ENCODE measurements at regions not wholly inside any gene's neighbourhood (a gene's known extent, or its start where the extent isn't known, plus 50 kb on each side); places are given as distances from the start of the nearest gene placed in this dataset.

- H3K27me3 ChIP-seq: no peaks in the 10 kb centered on the region
- H3K4me1 ChIP-seq: no peaks in the 10 kb centered on the region
- DNase-seq: no peak
- no peaks in the 10 kb centered on the region for H3K36me3 ChIP-seq
- no peak overlapping the region for H3K4me3 ChIP-seq
- no peaks in the 10 kb centered on the region for H3K9me3 ChIP-seq
- intact Hi-C loops (cut with DNase I): no loop called here
- H3K9ac ChIP-seq (ENCODE audit: low read depth in 2 of 2, low read length in 2 of 2): no peak overlapping the region
- H3K27ac ChIP-seq: no peak overlapping the region
- no peak for TF ChIP-seq CTCF (IDR thresholded peaks at IDR 0.05)
Observed at GRCh38 chr3:106737265-106737664, 640.0 kb upstream of the CCDC54 start.

- Histone ChIP-seq H3K4me3 (no peak overlapping the region), H3K9ac (ENCODE audit: low read depth in 2 of 2, low read length in 2 of 2) (no peak overlapping the region), H3K36me3 (no peaks in the 10 kb centered on the region), H3K27me3 (no peaks in the 10 kb centered on the region), H3K4me1 (no peaks in the 10 kb centered on the region), H3K9me3 (no peaks in the 10 kb centered on the region), H3K27ac (no peak overlapping the region)
- DNase-seq: no peak
- no peak for TF ChIP-seq CTCF (IDR thresholded peaks at IDR 0.05)
- intact Hi-C loops (cut with DNase I): no loop called here
Observed at GRCh38 chr3:106740116-106740515, 637.1 kb upstream of the CCDC54 start.

- Histone ChIP-seq H3K27ac (no peak overlapping the region), H3K4me1 (no peaks in the 10 kb centered on the region), H3K4me3 (no peak overlapping the region), H3K27me3 (no peaks in the 10 kb centered on the region), H3K36me3 (no peaks in the 10 kb centered on the region), H3K9me3 (no peaks in the 10 kb centered on the region), H3K9ac (ENCODE audit: low read depth in 2 of 2, low read length in 2 of 2) (no peak overlapping the region)
- no peak for DNase-seq
- intact Hi-C loops (cut with DNase I): no loop called here
- no peak for TF ChIP-seq CTCF (IDR thresholded peaks at IDR 0.05)
Observed at GRCh38 chr3:106745344-106746168, 631.7 kb upstream of the CCDC54 start.

- no peak overlapping the region for H3K9ac ChIP-seq (ENCODE audit: low read depth in 2 of 2, low read length in 2 of 2)
- H3K36me3 ChIP-seq: no peaks in the 10 kb centered on the region
- H3K27ac ChIP-seq: no peak overlapping the region
- intact Hi-C loops (cut with DNase I): no loop called here
- DNase-seq: no peak
- no peak overlapping the region for H3K4me3 ChIP-seq
- no peaks in the 10 kb centered on the region for H3K4me1 ChIP-seq
- no peaks in the 10 kb centered on the region for H3K27me3 ChIP-seq
- TF ChIP-seq CTCF (IDR thresholded peaks at IDR 0.05): no peak
- H3K9me3 ChIP-seq: no peaks in the 10 kb centered on the region
Observed at GRCh38 chr3:106746286-106746685, 631.0 kb upstream of the CCDC54 start.

GRCh38 chr3:106748472-106749262, 628.6 kb upstream of the CCDC54 start:
- H3K4me1 ChIP-seq: no peaks in the 10 kb centered on the region
- TF ChIP-seq CTCF (IDR thresholded peaks at IDR 0.05): no peak
- H3K36me3 ChIP-seq: no peaks in the 10 kb centered on the region
- DNase-seq: no peak
- H3K9me3 ChIP-seq: no peaks in the 10 kb centered on the region
- no peak overlapping the region for H3K27ac ChIP-seq
- no peak overlapping the region for H3K4me3 ChIP-seq
- intact Hi-C loops (cut with DNase I): no loop called here
- H3K9ac ChIP-seq (ENCODE audit: low read depth in 2 of 2, low read length in 2 of 2): no peak overlapping the region
- H3K27me3 ChIP-seq: no peaks in the 10 kb centered on the region

All from colonic mucosa (tissue), 4 donors.